IMR-90 (cell line): ENCODE measurements at regions not wholly inside any gene's neighbourhood (a gene's known extent, or its start where the extent isn't known, plus 50 kb on each side); places are given as distances from the start of the nearest gene placed in this dataset.

ENCODE experiments used
- ATAC-seq: fragments of 200-7000 bp; cut with Tn5 transposase; 2 replicates; pipeline ENCODE4 v1.9.1; 2020; ENCODE audit warnings: low read depth, mild to moderate bottlenecking, moderate library complexity
- BruUV-seq: library from RNA; stranded (reverse); fragments of 400-500 nt; replicated peaks from 2 replicates; lab custom pipeline; 2021; lab: Mats Ljungman, UMichigan
- CTCF ChIA-PET: fragments of 300-600 bp; formaldehyde crosslinking; extraction: SDS; loops from one replicate; lab custom pipeline; 2021; ENCODE audit warnings: antibody characterized with exemption; lab: Yijun Ruan, JAX
- POLR2A ChIA-PET: fragments of 300-600 bp; sonication (Branson Sonifier 250); formaldehyde crosslinking; loops from one replicate; lab custom pipeline; 2022; ENCODE audit warnings: antibody characterized with exemption; ENCODE audit not compliant: unreplicated experiment; lab: Charles Lee
- DNase-seq: peaks from one replicate; pipeline ENCODE4 v3.0.0; 2013
- H2AFZ ChIP-seq: replicated peaks from 2 replicates; pipeline ENCODE3; 2013; ENCODE audit warnings: low read length, mild to moderate bottlenecking; ENCODE audit not compliant: poor library complexity
- H2AK5ac ChIP-seq: 2 replicates; pipeline ENCODE4 v1.6.1; 2013; ENCODE audit warnings: low read depth, low read length, inconsistent platforms
- H2AK9ac ChIP-seq: replicated peaks from 2 replicates; pipeline ENCODE3; 2013; ENCODE audit warnings: mild to moderate bottlenecking, low read depth, low read length, moderate library complexity; ENCODE audit not compliant: poor library complexity
- H2BK120ac ChIP-seq: 2 replicates; pipeline ENCODE4 v1.6.1; 2013; ENCODE audit warnings: low read depth, low read length, inconsistent platforms
- H2BK15ac ChIP-seq: 3 replicates; pipeline ENCODE4 v1.6.1; 2013; ENCODE audit warnings: low read depth, low read length, inconsistent platforms
- H2BK20ac ChIP-seq: 2 replicates; pipeline ENCODE4 v1.6.1; 2013; ENCODE audit warnings: low read depth, mild to moderate bottlenecking, inconsistent platforms, low read length, moderate library complexity
- H2BK5ac ChIP-seq: 2 replicates; pipeline ENCODE4 v1.6.1; 2013; ENCODE audit warnings: mild to moderate bottlenecking, low read depth, low read length, inconsistent platforms; ENCODE audit not compliant: poor library complexity, severe bottlenecking
- H3K14ac ChIP-seq: replicated peaks from 2 replicates; pipeline ENCODE4 v1.6.1; 2013; ENCODE audit warnings: low read depth, low read length, inconsistent platforms
- H3K18ac ChIP-seq: 2 replicates; pipeline ENCODE4 v1.6.1; 2013; ENCODE audit warnings: low read depth, low read length, control low read depth
- H3K23ac ChIP-seq: 2 replicates; pipeline ENCODE4 v1.6.1; 2013; ENCODE audit warnings: low read depth, low read length, inconsistent platforms
- H3K27ac ChIP-seq: 2 replicates; pipeline ENCODE4 v1.5.1; 2013; ENCODE audit warnings: mild to moderate bottlenecking, control low read depth, low read length; ENCODE audit not compliant: insufficient read depth
- H3K27me3 ChIP-seq: 2 replicates; pipeline ENCODE4 v1.6.1; 2013; ENCODE audit warnings: low read length; ENCODE audit not compliant: control insufficient read depth, insufficient read depth
- H3K36me3 ChIP-seq: 2 replicates; pipeline ENCODE4 v1.6.1; 2013; ENCODE audit warnings: low read length, mixed read lengths; ENCODE audit not compliant: control insufficient read depth, insufficient read depth
- H3K4ac ChIP-seq: 2 replicates; pipeline ENCODE4 v1.6.1; 2013; ENCODE audit warnings: low read depth, low read length, inconsistent platforms
- H3K4me1 ChIP-seq: 2 replicates; pipeline ENCODE4 v1.6.1; 2013; ENCODE audit warnings: low read length, mixed read lengths; ENCODE audit not compliant: control insufficient read depth, insufficient read depth
- H3K4me2 ChIP-seq: 2 replicates; pipeline ENCODE4 v1.6.1; 2013; ENCODE audit warnings: low read depth, mild to moderate bottlenecking, control low read depth, low read length, moderate library complexity
- H3K4me3 ChIP-seq: 2 replicates; pipeline ENCODE4 v1.5.1; 2013; ENCODE audit warnings: low read depth, mild to moderate bottlenecking, control low read depth, low read length, moderate library complexity; ENCODE audit not compliant: insufficient read depth
- H3K56ac ChIP-seq: 2 replicates; pipeline ENCODE4 v1.6.1; 2013; ENCODE audit warnings: low read length, inconsistent platforms; ENCODE audit not compliant: insufficient read depth; ENCODE audit errors: extremely low read depth
- H3K79me1 ChIP-seq, 2 experiments: 2 replicates each; pipeline ENCODE4 v1.6.1; 2013; ENCODE audit warnings: low read length in 2 of 2, inconsistent platforms in 1 of 2, low read depth in 1 of 2
- H3K9ac ChIP-seq: 2 replicates; pipeline ENCODE4 v1.6.1; 2013; ENCODE audit warnings: low read depth, low read length, control low read depth
- H3K9me1 ChIP-seq: 2 replicates; pipeline ENCODE4 v1.6.1; 2013; ENCODE audit warnings: low read length, inconsistent platforms; ENCODE audit not compliant: insufficient read depth
- H3K9me3 ChIP-seq: 2 replicates; pipeline ENCODE4 v1.6.1; 2013; ENCODE audit warnings: low read length; ENCODE audit not compliant: control insufficient read depth, insufficient read depth
- H4K20me1 ChIP-seq: 2 replicates; pipeline ENCODE4 v1.6.1; 2013; ENCODE audit warnings: low read length, inconsistent platforms; ENCODE audit not compliant: insufficient read depth
- H4K5ac ChIP-seq: 2 replicates; pipeline ENCODE4 v1.6.1; 2013; ENCODE audit warnings: mild to moderate bottlenecking, low read depth, low read length, control low read depth
- H4K8ac ChIP-seq, 2 experiments: 2 replicates each; pipeline ENCODE4 v1.6.1; 2013; ENCODE audit warnings: low read depth in 2 of 2, low read length in 2 of 2, control low read depth in 1 of 2, inconsistent platforms in 1 of 2
- H4K91ac ChIP-seq: 2 replicates; pipeline ENCODE4 v1.6.1; 2013; ENCODE audit warnings: low read depth, low read length, inconsistent platforms; ENCODE audit not compliant: insufficient read depth
- MAFK ChIP-seq: IDR thresholded peaks from 2 replicates; pipeline ENCODE4 v1.6.1; 2012; ENCODE audit warnings: low read depth, low read length, improper control_type of control experiment
- MAZ ChIP-seq: IDR thresholded peaks from 2 replicates; pipeline ENCODE4 v1.6.1; 2012; ENCODE audit warnings: low read depth, mild to moderate bottlenecking, low read length, improper control_type of control experiment, moderate library complexity, borderline replicate concordance
- POLR2A ChIP-seq: IDR thresholded peaks from 2 replicates; pipeline ENCODE4 v1.6.1; 2012; ENCODE audit warnings: mild to moderate bottlenecking, low read depth, low read length
- SMC3 ChIP-seq: fragments of 150-350 bp; IDR thresholded peaks from 2 replicates; pipeline ENCODE4 v1.6.1; 2016; ENCODE audit warnings: low read depth, mild to moderate bottlenecking, antibody characterized with exemption, low read length, moderate library complexity
- USF2 ChIP-seq: fragments of 150-350 bp; IDR thresholded peaks from 2 replicates; pipeline ENCODE4 v1.6.1; 2017; ENCODE audit warnings: mild to moderate bottlenecking, antibody characterized with exemption, low read length, low read depth
- WGBS, 2 experiments: methylation state at CpG; one replicate each; pipeline versions ENCODE4 v1.1.5 to v1.1.7; 2013; ENCODE audit warnings: missing lambda C conversion rate in 2 of 2; ENCODE audit not compliant: insufficient read length in 1 of 2; ENCODE audit errors: extremely low coverage in 2 of 2; 5-methylcytosine and 5-hydroxymethylcytosine counted together
- dilution Hi-C: fragments of 300-500 bp; cut with HindIII; formaldehyde crosslinking; loops from one replicate; pipeline ENCODE4 v1.14.3; 2018; ENCODE audit warnings: low sequenced_read_pairs; ENCODE audit not compliant: unreplicated experiment
- in situ Hi-C: fragments of 300-500 bp; cut with MboI; formaldehyde crosslinking; loops from 3 replicates; pipeline ENCODE4 v1.14.3; 2019; ENCODE audit warnings: low sequenced_read_pairs, inconsistent platforms, mixed read lengths
- intact Hi-C: fragments of 100-400 bp; cut with micrococcal nuclease; formaldehyde crosslinking; loops from 2 replicates; pipeline ENCODE4 v1.10.0; 2022
- TF ChIP-seq, protein P1 (sequence below): fragments of 150-350 bp; IDR thresholded peaks from 2 replicates; pipeline ENCODE4 v1.6.1; 2016; ENCODE audit warnings: low read depth, mild to moderate bottlenecking, low read length, moderate library complexity, borderline replicate concordance

DNA sequence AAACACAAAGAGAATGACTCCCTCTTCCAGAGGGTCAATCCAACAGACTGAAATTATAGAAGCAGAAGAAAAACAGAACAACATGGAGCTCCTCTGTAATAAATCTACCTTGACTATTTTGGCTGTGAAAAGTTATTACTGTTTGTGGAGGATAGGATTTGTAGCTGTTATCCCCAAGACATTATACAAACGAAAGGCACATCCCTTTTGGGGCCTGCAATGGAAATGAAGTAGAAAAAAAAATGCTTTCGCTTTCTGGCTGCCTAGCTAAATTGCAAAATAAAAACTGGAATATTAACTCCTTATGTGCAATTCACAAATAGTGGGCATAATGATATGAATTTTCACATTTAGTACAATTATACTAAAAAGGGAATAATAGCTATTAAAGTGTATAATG, 123.8 kb upstream of the CCDC179 start:
- H2BK20ac ChIP-seq: no peak overlapping the region

More for the DNA sequence above, 123.8 kb upstream of the CCDC179 start:
- Histone ChIP-seq H4K5ac (peak overlapping the region; percentile 74), H3K9ac (no peak overlapping the region), H3K56ac (no peak overlapping the region), H3K79me1 (no peaks in the 10 kb centered on the region), H3K4me2 (peak overlapping the region; percentile 76; the same call in 1 of the 2 replicates), H3K4ac (no peak overlapping the region), H3K14ac (no peak overlapping the region), H2BK15ac (no peak overlapping the region), H3K4me1 (no peaks in the 10 kb centered on the region), H3K4me3 (no peak overlapping the region), H3K27ac (no peak overlapping the region), H3K18ac (no peak overlapping the region), H2AFZ (no peak overlapping the region), H3K23ac (no peak overlapping the region), H2BK120ac (no peak overlapping the region), H3K27me3 (no peaks in the 10 kb centered on the region), H3K9me3 (no peaks in the 10 kb centered on the region), H2AK5ac (no peak overlapping the region), H4K20me1 (no peaks in the 10 kb centered on the region), H3K9me1 (no peaks in the 10 kb centered on the region), H2AK9ac (no peak overlapping the region), H4K91ac (no peak overlapping the region), H3K36me3 (no peaks in the 10 kb centered on the region), H2BK5ac (no peak overlapping the region), H4K8ac (no peak overlapping the region)
- ChIA-PET POLR2A (no interaction called here), CTCF (no interaction called here)
- no TSS peak for BruUV-seq
- DNase-seq: no peak
- no CpG with 5 or more reads among the region's 2 CpGs for WGBS, 2 experiments
- intact Hi-C loops (no loop called here), in situ Hi-C loops (no loop called here), dilution Hi-C loops (no loop called here)
- no peak for TF ChIP-seq MAZ
- no peak for TF ChIP-seq SMC3
- TF ChIP-seq POLR2A: no peak
- TF ChIP-seq USF2: no peak
- TF ChIP-seq, protein P1, sequence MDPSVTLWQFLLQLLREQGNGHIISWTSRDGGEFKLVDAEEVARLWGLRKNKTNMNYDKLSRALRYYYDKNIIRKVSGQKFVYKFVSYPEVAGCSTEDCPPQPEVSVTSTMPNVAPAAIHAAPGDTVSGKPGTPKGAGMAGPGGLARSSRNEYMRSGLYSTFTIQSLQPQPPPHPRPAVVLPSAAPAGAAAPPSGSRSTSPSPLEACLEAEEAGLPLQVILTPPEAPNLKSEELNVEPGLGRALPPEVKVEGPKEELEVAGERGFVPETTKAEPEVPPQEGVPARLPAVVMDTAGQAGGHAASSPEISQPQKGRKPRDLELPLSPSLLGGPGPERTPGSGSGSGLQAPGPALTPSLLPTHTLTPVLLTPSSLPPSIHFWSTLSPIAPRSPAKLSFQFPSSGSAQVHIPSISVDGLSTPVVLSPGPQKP: no peak
- no peak for TF ChIP-seq MAFK
- no peak for ATAC-seq
